ENCODE measurements at regions not wholly inside any gene's neighbourhood (a gene's known extent, or its start where the extent isn't known, plus 50 kb on each side); places are given as distances from the start of the nearest gene placed in this dataset.

DNA sequence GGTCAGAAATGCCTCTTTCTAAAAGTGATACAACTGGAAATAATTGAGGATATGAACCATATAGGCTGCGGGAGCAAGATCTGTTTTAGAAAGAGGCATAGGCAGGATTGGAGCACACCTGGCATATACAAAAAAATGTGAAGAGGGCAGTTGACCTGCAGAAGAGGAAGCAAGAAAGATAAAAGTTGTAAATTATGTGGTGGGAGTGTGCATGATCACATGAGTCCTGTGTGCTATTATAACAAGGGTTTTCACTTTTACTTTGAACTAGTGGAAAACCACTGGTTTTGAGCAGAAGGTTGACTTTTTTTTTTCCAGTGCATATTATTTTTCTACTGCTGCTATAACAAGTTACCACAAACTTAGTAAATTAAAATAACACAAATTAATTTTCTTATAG, 489.3 kb downstream of the ANXA1 start:
- no peak for DNase-seq (ENCODE audit: low read depth, low spot score)
- Histone ChIP-seq H3K4me3 (ENCODE audit: low read length) (no peak overlapping the region), H3K27me3 (ENCODE audit: control insufficient read depth, insufficient read depth, low read length) (no peaks in the 10 kb centered on the region), H3K27ac (ENCODE audit: low read length) (no peak overlapping the region), H3K9me3 (ENCODE audit: control insufficient read depth, insufficient read depth, low read length) (no peaks in the 10 kb centered on the region), H3K36me3 (ENCODE audit: control insufficient read depth, insufficient read depth, low read length) (no peaks in the 10 kb centered on the region), H3K4me1 (ENCODE audit: control insufficient read depth, insufficient read depth, low read length) (no peaks in the 10 kb centered on the region)
- WGBS (ENCODE audit: insufficient coverage, insufficient read length) = no CpG with 5 or more reads among the region's 1 CpG

- no peak for DNase-seq (ENCODE audit: low read depth, low spot score)
- Histone ChIP-seq H3K27me3 (ENCODE audit: control insufficient read depth, insufficient read depth, low read length) (no peaks in the 10 kb centered on the region), H3K36me3 (ENCODE audit: control insufficient read depth, insufficient read depth, low read length) (no peaks in the 10 kb centered on the region), H3K4me1 (ENCODE audit: control insufficient read depth, insufficient read depth, low read length) (no peaks in the 10 kb centered on the region), H3K27ac (ENCODE audit: low read length) (no peak overlapping the region), H3K4me3 (ENCODE audit: low read length) (no peak overlapping the region), H3K9me3 (ENCODE audit: control insufficient read depth, insufficient read depth, low read length) (no peaks in the 10 kb centered on the region)
- no CpG with 5 or more reads among the region's 7 CpGs for WGBS (ENCODE audit: insufficient coverage, insufficient read length)
These were observed 491.8 kb downstream of the ANXA1 start for GRCh38 chr9:73643379-73644013.

DNA sequence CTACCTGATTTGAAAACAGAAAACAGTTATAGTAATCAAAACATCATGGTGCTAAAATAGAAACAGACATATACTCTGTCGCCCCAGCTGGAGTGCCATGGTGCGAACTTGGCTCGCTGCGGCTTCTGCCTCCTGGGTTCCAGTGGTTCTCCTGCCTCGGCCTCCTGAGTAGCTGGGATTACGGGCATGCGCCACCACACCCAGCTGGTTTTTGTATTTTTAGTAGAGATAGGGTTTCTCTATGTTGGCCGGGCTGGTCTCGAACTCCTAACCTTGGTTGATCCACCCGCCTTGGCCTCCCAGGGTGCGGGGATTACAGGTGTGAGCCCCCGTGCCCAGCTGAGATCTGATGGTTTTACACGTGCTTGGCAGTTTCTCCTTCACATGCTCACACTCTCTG, 495.9 kb downstream of the ANXA1 start:
- H3K27ac ChIP-seq (ENCODE audit: low read length) = no peak overlapping the region
- H3K4me3 ChIP-seq (ENCODE audit: low read length) = no peak overlapping the region
- DNase-seq (ENCODE audit: low read depth, low spot score) = no peak
- H3K27me3 ChIP-seq (ENCODE audit: control insufficient read depth, insufficient read depth, low read length) = no peaks in the 10 kb centered on the region
- H3K4me1 ChIP-seq (ENCODE audit: control insufficient read depth, insufficient read depth, low read length) = no peaks in the 10 kb centered on the region
- WGBS (ENCODE audit: insufficient coverage, insufficient read length) = no CpG with 5 or more reads among the region's 13 CpGs
- no peaks in the 10 kb centered on the region for H3K9me3 ChIP-seq (ENCODE audit: control insufficient read depth, insufficient read depth, low read length)
- H3K36me3 ChIP-seq (ENCODE audit: control insufficient read depth, insufficient read depth, low read length) = no peaks in the 10 kb centered on the region

- H3K27ac ChIP-seq (ENCODE audit: low read length) = no peak overlapping the region
- no CpG with 5 or more reads among the region's 10 CpGs for WGBS (ENCODE audit: insufficient coverage, insufficient read length)
- no peaks in the 10 kb centered on the region for H3K36me3 ChIP-seq (ENCODE audit: control insufficient read depth, insufficient read depth, low read length)
- no peaks in the 10 kb centered on the region for H3K4me1 ChIP-seq (ENCODE audit: control insufficient read depth, insufficient read depth, low read length)
- H3K27me3 ChIP-seq (ENCODE audit: control insufficient read depth, insufficient read depth, low read length) = no peaks in the 10 kb centered on the region
- no peaks in the 10 kb centered on the region for H3K9me3 ChIP-seq (ENCODE audit: control insufficient read depth, insufficient read depth, low read length)
- H3K4me3 ChIP-seq (ENCODE audit: low read length) = no peak overlapping the region
- no peak for DNase-seq (ENCODE audit: low read depth, low spot score)
These were observed 497.9 kb downstream of the ANXA1 start for GRCh38 chr9:73649552-73649951.

GRCh38 chr9:73655363-73655762, 503.7 kb downstream of the ANXA1 start:
- Histone ChIP-seq H3K4me3 (ENCODE audit: low read length) (no peak overlapping the region), H3K9me3 (ENCODE audit: control insufficient read depth, insufficient read depth, low read length) (no peaks in the 10 kb centered on the region), H3K27me3 (ENCODE audit: control insufficient read depth, insufficient read depth, low read length) (no peaks in the 10 kb centered on the region), H3K27ac (ENCODE audit: low read length) (no peak overlapping the region), H3K36me3 (ENCODE audit: control insufficient read depth, insufficient read depth, low read length) (no peaks in the 10 kb centered on the region), H3K4me1 (ENCODE audit: control insufficient read depth, insufficient read depth, low read length) (no peaks in the 10 kb centered on the region; the same call in 1 of the 2 replicates)
- DNase-seq (ENCODE audit: low read depth, low spot score) = no peak
- WGBS (ENCODE audit: insufficient coverage, insufficient read length) = no CpG with 5 or more reads among the region's 1 CpG

DNA sequence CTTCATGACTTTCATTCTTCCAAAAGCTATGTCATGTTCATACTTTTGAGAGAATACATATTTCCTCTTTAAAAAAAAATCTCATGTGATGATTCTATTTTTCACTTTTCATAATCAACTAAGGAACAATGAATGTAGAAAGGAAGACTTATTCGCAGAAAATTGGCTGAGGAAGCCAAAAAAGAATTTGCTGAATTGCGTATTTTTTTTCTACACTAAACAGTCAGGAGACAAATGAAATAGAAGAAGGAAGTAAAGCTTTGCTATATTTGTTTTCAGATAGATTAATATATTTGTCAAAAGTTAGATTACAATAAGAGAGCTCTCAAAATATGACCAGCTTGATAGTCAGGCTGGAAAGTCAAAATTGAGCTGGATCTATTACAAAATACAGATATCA, 504.2 kb downstream of the ANXA1 start:
- Histone ChIP-seq H3K27me3 (ENCODE audit: control insufficient read depth, insufficient read depth, low read length) (no peaks in the 10 kb centered on the region), H3K9me3 (ENCODE audit: control insufficient read depth, insufficient read depth, low read length) (no peaks in the 10 kb centered on the region), H3K4me1 (ENCODE audit: control insufficient read depth, insufficient read depth, low read length) (no peaks in the 10 kb centered on the region; the same call in 1 of the 2 replicates), H3K36me3 (ENCODE audit: control insufficient read depth, insufficient read depth, low read length) (no peaks in the 10 kb centered on the region), H3K4me3 (ENCODE audit: low read length) (no peak overlapping the region), H3K27ac (ENCODE audit: low read length) (no peak overlapping the region)
- no CpG with 5 or more reads among the region's 2 CpGs for WGBS (ENCODE audit: insufficient coverage, insufficient read length)
- DNase-seq (ENCODE audit: low read depth, low spot score) = no peak

GRCh38 chr9:73665253-73665652, 513.6 kb downstream of the ANXA1 start:
- no peak overlapping the region for H3K4me3 ChIP-seq (ENCODE audit: low read length)
- no peak overlapping the region for H3K27ac ChIP-seq (ENCODE audit: low read length)
- DNase-seq (ENCODE audit: low read depth, low spot score) = no peak
- H3K27me3 ChIP-seq (ENCODE audit: control insufficient read depth, insufficient read depth, low read length) = no peaks in the 10 kb centered on the region
- no peaks in the 10 kb centered on the region for H3K4me1 ChIP-seq (ENCODE audit: control insufficient read depth, insufficient read depth, low read length)
- H3K36me3 ChIP-seq (ENCODE audit: control insufficient read depth, insufficient read depth, low read length) = no peaks in the 10 kb centered on the region
- H3K9me3 ChIP-seq (ENCODE audit: control insufficient read depth, insufficient read depth, low read length) = no peaks in the 10 kb centered on the region
- no CpG with 5 or more reads among the region's 1 CpG for whole genome bisulfite sequencing (ENCODE audit: insufficient coverage, insufficient read length)

DNA sequence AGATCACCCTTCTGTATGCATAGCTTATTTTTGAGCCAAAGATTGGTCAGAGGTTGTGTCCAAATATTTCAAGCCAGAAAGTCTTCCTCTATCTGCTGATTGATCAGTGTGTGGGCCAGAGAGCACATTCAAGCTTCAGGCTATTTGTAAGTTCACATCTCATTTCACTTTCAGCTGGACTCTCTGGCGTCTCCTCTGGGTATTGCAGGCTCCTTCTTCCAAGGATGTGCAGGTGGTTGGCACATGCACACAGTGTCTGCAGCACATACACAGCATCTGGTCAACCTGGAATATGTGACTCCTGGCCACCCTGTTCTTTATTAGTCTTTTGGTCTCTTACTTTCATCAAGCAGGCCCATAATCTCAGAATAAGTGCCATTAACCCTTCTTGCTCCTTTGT, 516.1 kb downstream of the ANXA1 start:
- Histone ChIP-seq H3K27ac (ENCODE audit: low read length) (no peak overlapping the region), H3K9me3 (ENCODE audit: control insufficient read depth, insufficient read depth, low read length) (no peaks in the 10 kb centered on the region), H3K36me3 (ENCODE audit: control insufficient read depth, insufficient read depth, low read length) (no peaks in the 10 kb centered on the region), H3K4me1 (ENCODE audit: control insufficient read depth, insufficient read depth, low read length) (no peaks in the 10 kb centered on the region), H3K27me3 (ENCODE audit: control insufficient read depth, insufficient read depth, low read length) (no peaks in the 10 kb centered on the region), H3K4me3 (ENCODE audit: low read length) (no peak overlapping the region)
- no peak for DNase-seq (ENCODE audit: low read depth, low spot score)
- WGBS (ENCODE audit: insufficient coverage, insufficient read length) = no CpG with 5 or more reads among the region's 1 CpG

GRCh38 chr9:73680831-73681230, 529.2 kb downstream of the ANXA1 start:
- Histone ChIP-seq H3K4me1 (ENCODE audit: control insufficient read depth, insufficient read depth, low read length) (no peaks in the 10 kb centered on the region), H3K27me3 (ENCODE audit: control insufficient read depth, insufficient read depth, low read length) (no peaks in the 10 kb centered on the region), H3K36me3 (ENCODE audit: control insufficient read depth, insufficient read depth, low read length) (no peaks in the 10 kb centered on the region), H3K4me3 (ENCODE audit: low read length) (no peak overlapping the region), H3K9me3 (ENCODE audit: control insufficient read depth, insufficient read depth, low read length) (no peaks in the 10 kb centered on the region), H3K27ac (ENCODE audit: low read length) (no peak overlapping the region)
- no peak for DNase-seq (ENCODE audit: low read depth, low spot score)
- WGBS (ENCODE audit: insufficient coverage, insufficient read length) = no CpG with 5 or more reads among the region's 6 CpGs

GRCh38 chr9:73682789-73683188, 531.1 kb downstream of the ANXA1 start:
- no peaks in the 10 kb centered on the region for H3K9me3 ChIP-seq (ENCODE audit: control insufficient read depth, insufficient read depth, low read length)
- no peaks in the 10 kb centered on the region for H3K4me1 ChIP-seq (ENCODE audit: control insufficient read depth, insufficient read depth, low read length)
- no peak overlapping the region for H3K27ac ChIP-seq (ENCODE audit: low read length)
- H3K27me3 ChIP-seq (ENCODE audit: control insufficient read depth, insufficient read depth, low read length) = no peaks in the 10 kb centered on the region
- H3K4me3 ChIP-seq (ENCODE audit: low read length) = no peak overlapping the region
- no peak for DNase-seq (ENCODE audit: low read depth, low spot score)
- H3K36me3 ChIP-seq (ENCODE audit: control insufficient read depth, insufficient read depth, low read length) = no peaks in the 10 kb centered on the region

GRCh38 chr9:73683862-73684591, 532.4 kb downstream of the ANXA1 start:
- DNase-seq (ENCODE audit: low read depth, low spot score) = peak; percentile 29

More at GRCh38 chr9:73683862-73684591, 532.4 kb downstream of the ANXA1 start:
- Histone ChIP-seq H3K27ac (ENCODE audit: low read length) (no peak overlapping the region), H3K4me3 (ENCODE audit: low read length) (no peak overlapping the region), H3K4me1 (ENCODE audit: control insufficient read depth, insufficient read depth, low read length) (no peaks in the 10 kb centered on the region), H3K9me3 (ENCODE audit: control insufficient read depth, insufficient read depth, low read length) (no peaks in the 10 kb centered on the region), H3K36me3 (ENCODE audit: control insufficient read depth, insufficient read depth, low read length) (no peaks in the 10 kb centered on the region), H3K27me3 (ENCODE audit: control insufficient read depth, insufficient read depth, low read length) (no peaks in the 10 kb centered on the region)
